Upper lobe of left lung (tissue), 6 donors: ENCODE measurements at regions not wholly inside any gene's neighbourhood (a gene's known extent, or its start where the extent isn't known, plus 50 kb on each side); places are given as distances from the start of the nearest gene placed in this dataset.
A peak's percentile ranks its signal among the peaks of the same experiment; 100 is the strongest.

ENCODE experiments used
- ATAC-seq, 2 donors: fragments of 200-7000 bp; cut with Tn5 transposase; one replicate each; pipeline ENCODE4 v1.9.1; 2022; ENCODE audit warnings: mild to moderate bottlenecking in 2 of 2, moderate library complexity in 2 of 2; ENCODE audit not compliant: low FRiP score in 2 of 2
- DNase-seq, 2 donors: peaks; one replicate each; pipeline ENCODE4 v3.0.0-alpha.2; 2019 to 2020
- H3K27ac ChIP-seq, 4 donors: fragments of 200-600 bp; sonication (generic); one replicate each; pipeline ENCODE4 v1.5.1; 2016 to 2019
- H3K27me3 ChIP-seq, 4 donors: fragments of 200-600 bp; sonication (generic); one replicate each; pipeline ENCODE4 v1.5.1; 2017 to 2019
- H3K36me3 ChIP-seq, 4 donors: fragments of 200-600 bp; sonication (generic); one replicate each; pipeline ENCODE4 v1.5.1; 2016 to 2019
- H3K4me1 ChIP-seq, 4 donors: fragments of 200-600 bp; sonication (generic); one replicate each; pipeline ENCODE4 v1.5.1; 2018 to 2019
- H3K4me3 ChIP-seq, 4 donors: fragments of 200-600 bp; sonication (generic); one replicate each; pipeline ENCODE4 v1.5.1; 2017 to 2019; ENCODE audit warnings: mild to moderate bottlenecking in 2 of 4, moderate library complexity in 1 of 4
- H3K9me3 ChIP-seq, 4 donors: fragments of 200-600 bp; sonication (generic); one replicate each; pipeline ENCODE4 v1.5.1; 2018 to 2019
- EP300 ChIP-seq, 4 donors: sonication (generic); formaldehyde crosslinking; IDR thresholded peaks; one replicate each; pipeline ENCODE4 v1.5.1; 2017; ENCODE audit warnings: antibody characterized with exemption in 4 of 4, control low read depth in 2 of 4
- POLR2A ChIP-seq, 4 donors: fragments of 450-650 bp; IDR thresholded peaks; one replicate each; pipeline ENCODE4 v1.5.1; 2016 to 2017; ENCODE audit warnings: antibody characterized with exemption in 4 of 4, mild to moderate bottlenecking in 2 of 4
- POLR2AphosphoS5 ChIP-seq, 2 donors: sonication (generic); formaldehyde crosslinking; IDR thresholded peaks; one replicate each; pipeline ENCODE4 v1.5.1; 2017; ENCODE audit warnings: antibody characterized with exemption in 2 of 2
- WGBS, 2 donors: methylation state at CpG; one replicate each; pipeline ENCODE4 v1.1.5; 2017 to 2018; 5-methylcytosine and 5-hydroxymethylcytosine counted together
- TF ChIP-seq, protein P1 (sequence below), 6 experiments: fragments of 450-650 bp in 4 of 6; fragments of 200-600 bp in 2 of 6; sonication (generic) in 2 of 6; IDR thresholded peaks; one replicate each; pipeline ENCODE4 v1.5.1; 2016 to 2019; ENCODE audit warnings: antibody characterized with exemption in 6 of 6
- donor health status: DM: no; HTN: no; CAD: no; lungs with moderate emphysema.
- donor health status: DM: no; HTN: yes; CAD: no; lungs with severe emphysema.

DNA sequence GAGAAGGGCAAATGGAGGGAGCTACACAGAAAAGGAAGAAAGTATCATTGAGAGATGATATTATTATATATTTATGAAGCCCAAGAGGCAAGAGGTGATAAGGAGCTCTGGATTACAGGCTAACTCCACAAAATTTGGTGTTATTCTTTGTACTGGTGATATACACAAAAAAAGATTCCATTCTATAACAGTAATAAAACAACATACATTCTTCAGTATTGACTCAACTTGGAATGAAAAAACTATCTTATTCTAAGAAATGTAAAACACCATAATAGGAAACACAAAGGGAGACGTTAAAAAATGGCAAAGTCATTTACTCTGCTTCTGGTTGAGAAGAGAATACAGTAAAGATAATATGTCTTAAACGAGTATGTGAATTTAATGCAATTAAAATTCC is 99.4 kb downstream of the TEX35 start:
- TF ChIP-seq POLR2AphosphoS5 (IDR thresholded peaks at IDR 0.05) (no peak), EP300 (IDR thresholded peaks at IDR 0.05) (no peak), POLR2A (IDR thresholded peaks at IDR 0.05) (no peak)
- TF ChIP-seq, protein P1, sequence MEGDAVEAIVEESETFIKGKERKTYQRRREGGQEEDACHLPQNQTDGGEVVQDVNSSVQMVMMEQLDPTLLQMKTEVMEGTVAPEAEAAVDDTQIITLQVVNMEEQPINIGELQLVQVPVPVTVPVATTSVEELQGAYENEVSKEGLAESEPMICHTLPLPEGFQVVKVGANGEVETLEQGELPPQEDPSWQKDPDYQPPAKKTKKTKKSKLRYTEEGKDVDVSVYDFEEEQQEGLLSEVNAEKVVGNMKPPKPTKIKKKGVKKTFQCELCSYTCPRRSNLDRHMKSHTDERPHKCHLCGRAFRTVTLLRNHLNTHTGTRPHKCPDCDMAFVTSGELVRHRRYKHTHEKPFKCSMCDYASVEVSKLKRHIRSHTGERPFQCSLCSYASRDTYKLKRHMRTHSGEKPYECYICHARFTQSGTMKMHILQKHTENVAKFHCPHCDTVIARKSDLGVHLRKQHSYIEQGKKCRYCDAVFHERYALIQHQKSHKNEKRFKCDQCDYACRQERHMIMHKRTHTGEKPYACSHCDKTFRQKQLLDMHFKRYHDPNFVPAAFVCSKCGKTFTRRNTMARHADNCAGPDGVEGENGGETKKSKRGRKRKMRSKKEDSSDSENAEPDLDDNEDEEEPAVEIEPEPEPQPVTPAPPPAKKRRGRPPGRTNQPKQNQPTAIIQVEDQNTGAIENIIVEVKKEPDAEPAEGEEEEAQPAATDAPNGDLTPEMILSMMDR (IDR thresholded peaks at IDR 0.05) = no peak
- Histone ChIP-seq H3K27ac (no peak overlapping the region), H3K4me1 (peaks cover 0 to 4% (median 0%) of the 10 kb centered on the region in 4 donors), H3K9me3 (no peaks in the 10 kb centered on the region), H3K27me3 (no peaks in the 10 kb centered on the region), H3K36me3 (no peaks in the 10 kb centered on the region), H3K4me3 (no peak overlapping the region)
- ATAC-seq (no peak), DNase-seq (no peak)
- WGBS, 2 donors = 70 to 75% methylated on average over 2 of the region's 2 CpGs

DNA sequence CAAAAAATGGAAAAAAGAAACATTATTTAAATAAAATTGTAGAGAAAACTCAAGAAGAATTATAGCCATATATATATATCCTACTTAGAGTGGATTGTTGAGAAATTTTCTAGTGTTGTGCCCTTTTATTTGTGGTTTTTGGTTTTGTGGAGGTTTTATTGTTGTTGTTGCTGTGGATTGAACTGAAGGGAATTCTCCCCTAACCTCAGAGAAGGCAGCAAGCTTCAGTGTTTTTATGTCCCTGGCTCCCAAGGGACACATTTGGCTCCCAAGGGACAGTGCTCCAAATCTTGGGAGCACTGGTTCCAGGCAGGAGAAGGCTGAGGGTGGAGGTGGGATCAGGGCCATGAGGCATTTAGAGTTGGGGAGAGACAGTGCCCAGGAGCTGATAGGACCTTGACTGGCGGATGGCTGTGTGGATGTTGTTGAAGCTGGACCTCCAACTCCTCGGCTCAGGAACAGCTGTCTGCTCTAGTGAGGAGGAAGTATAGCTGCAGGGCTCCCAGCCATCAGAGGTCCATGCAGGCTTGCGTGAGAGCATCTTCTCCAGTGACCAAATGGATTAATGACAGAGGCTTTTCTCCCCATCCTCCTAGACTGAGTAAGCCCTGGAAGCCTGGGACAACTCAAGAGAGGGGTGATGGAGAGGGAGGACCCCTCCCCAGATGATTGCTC is 100.5 kb downstream of the TEX35 start:
- H3K27ac ChIP-seq = no peak overlapping the region
- no peak overlapping the region for H3K4me3 ChIP-seq
- H3K9me3 ChIP-seq = no peaks in the 10 kb centered on the region
- TF ChIP-seq EP300 (IDR thresholded peaks at IDR 0.05) (no peak), POLR2AphosphoS5 (IDR thresholded peaks at IDR 0.05) (no peak), POLR2A (IDR thresholded peaks at IDR 0.05) (no peak)
- TF ChIP-seq, protein P1 (IDR thresholded peaks at IDR 0.05) = no peak
- no peaks in the 10 kb centered on the region for H3K27me3 ChIP-seq
- ATAC-seq = peak in 1 of 2 donors; percentile 19
- no peak for DNase-seq
- no peaks in the 10 kb centered on the region for H3K36me3 ChIP-seq
- WGBS, 2 donors = 81 to 100% methylated on average over 3 of the region's 3 CpGs
- peaks cover 0 to 4% (median 0%) of the 10 kb centered on the region in 4 donors for H3K4me1 ChIP-seq

DNA sequence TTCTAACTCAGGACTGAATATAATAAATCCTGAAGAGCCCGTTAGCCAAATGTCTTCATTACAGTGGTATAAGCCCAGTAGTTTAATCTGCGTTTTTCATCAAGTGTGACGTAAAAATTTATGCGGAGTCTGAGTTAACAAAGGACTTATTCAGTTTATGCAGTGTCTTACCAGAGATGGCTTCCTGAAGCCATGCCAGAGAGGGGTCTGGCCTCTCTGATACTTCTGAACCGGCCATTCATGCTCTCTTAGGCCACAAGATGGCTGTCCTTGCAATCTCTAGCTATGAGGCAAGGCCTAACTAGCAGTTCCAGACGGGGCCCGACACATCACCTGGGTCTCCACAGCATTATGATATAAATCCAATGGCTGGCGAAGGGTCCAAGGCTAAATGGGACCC is 101.4 kb downstream of the TEX35 start:
- Histone ChIP-seq H3K9me3 (no peaks in the 10 kb centered on the region), H3K27me3 (no peaks in the 10 kb centered on the region), H3K4me1 (no peaks in the 10 kb centered on the region), H3K4me3 (no peak overlapping the region), H3K27ac (no peak overlapping the region), H3K36me3 (no peaks in the 10 kb centered on the region)
- DNase-seq (no peak), ATAC-seq (no peak)
- WGBS, 2 donors = 90 to 91% methylated on average over 8 of the region's 8 CpGs
- TF ChIP-seq, protein P1 (IDR thresholded peaks at IDR 0.05) = no peak
- no peak for TF ChIP-seq POLR2A (IDR thresholded peaks at IDR 0.05)
- TF ChIP-seq EP300 (IDR thresholded peaks at IDR 0.05) = no peak
- no peak for TF ChIP-seq POLR2AphosphoS5 (IDR thresholded peaks at IDR 0.05)

DNA sequence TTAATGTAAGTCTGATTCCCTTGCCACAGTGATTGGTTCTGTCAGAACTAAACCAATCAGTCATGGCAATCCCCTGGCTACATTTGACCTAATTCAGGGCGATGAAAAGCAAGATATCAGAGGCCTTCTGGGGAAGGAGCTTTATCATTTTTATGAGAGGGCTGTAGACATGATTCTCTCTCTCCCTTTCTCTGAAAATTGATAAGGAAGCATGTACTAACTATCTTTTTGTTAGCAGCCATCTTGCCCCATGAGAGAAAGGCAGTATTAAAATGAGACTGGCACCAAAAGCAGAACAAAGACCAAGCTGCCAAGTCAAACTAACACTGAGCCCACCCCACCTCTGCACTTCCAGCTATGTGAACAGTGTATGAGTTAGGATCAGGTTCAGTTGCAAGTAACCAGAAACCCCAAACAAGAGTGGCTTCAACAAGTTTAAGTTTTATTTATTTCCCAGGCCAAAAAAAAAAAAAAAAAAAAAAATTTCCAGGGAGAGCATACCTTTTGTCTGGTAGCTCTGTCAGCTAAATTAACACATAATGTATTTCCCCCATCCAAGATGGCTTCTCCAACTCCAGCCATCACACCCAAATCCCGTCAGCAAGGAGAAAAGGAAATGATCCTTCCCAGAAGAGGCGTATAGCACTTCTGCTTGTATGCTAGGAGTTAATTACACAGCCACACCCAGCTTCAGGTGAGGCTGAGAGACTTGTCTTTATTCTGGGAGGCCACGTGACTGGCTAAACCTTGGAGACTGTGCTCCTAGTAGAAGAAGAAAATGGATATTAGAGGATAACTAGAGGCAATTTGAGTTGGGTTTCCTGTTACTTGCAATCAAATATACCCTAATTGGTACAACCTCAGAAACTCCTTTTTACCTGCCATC is 105.8 kb upstream of the RALGPS2 start:
- DNase-seq (no peak), ATAC-seq (no peak)

More for the DNA sequence above, 105.8 kb upstream of the RALGPS2 start:
- Histone ChIP-seq H3K9me3 (no peaks in the 10 kb centered on the region), H3K4me3 (no peak overlapping the region), H3K4me1 (no peaks in the 10 kb centered on the region), H3K36me3 (no peaks in the 10 kb centered on the region), H3K27me3 (no peaks in the 10 kb centered on the region), H3K27ac (no peak overlapping the region)
- TF ChIP-seq POLR2A (IDR thresholded peaks at IDR 0.05) = no peak
- TF ChIP-seq POLR2AphosphoS5 (IDR thresholded peaks at IDR 0.05) = no peak
- no peak for TF ChIP-seq EP300 (IDR thresholded peaks at IDR 0.05)
- TF ChIP-seq, protein P1 (IDR thresholded peaks at IDR 0.05) = no peak
- WGBS, 2 donors = 67 to 80% methylated on average over 4 of the region's 4 CpGs
